Endothelial cell (in vitro differentiated cells): ENCODE measurements at regions not wholly inside any gene's neighbourhood (a gene's known extent, or its start where the extent isn't known, plus 50 kb on each side); places are given as distances from the start of the nearest gene placed in this dataset.

Source experiments
- DNase-seq: peaks from one replicate; pipeline ENCODE4 v3.0.0; 2021; ENCODE audit warnings: low spot score
- H3K27ac Mint-ChIP-seq: one replicate; pipeline ENCODE4 v1.8.0; 2021; ENCODE audit warnings: mixed read lengths, inconsistent platforms; ENCODE audit not compliant: unreplicated experiment
- H3K27me3 Mint-ChIP-seq: one replicate; pipeline ENCODE4 v1.8.0; 2021; ENCODE audit warnings: mild to moderate bottlenecking, moderate library complexity, mixed read lengths, inconsistent platforms; ENCODE audit not compliant: unreplicated experiment
- H3K36me3 Mint-ChIP-seq: one replicate; pipeline ENCODE4 v1.8.0; 2021; ENCODE audit warnings: mild to moderate bottlenecking, low read depth, mixed read lengths, inconsistent platforms; ENCODE audit not compliant: unreplicated experiment
- H3K4me1 Mint-ChIP-seq: one replicate; pipeline ENCODE4 v1.8.0; 2021; ENCODE audit warnings: mild to moderate bottlenecking, mixed read lengths, inconsistent platforms; ENCODE audit not compliant: unreplicated experiment
- H3K4me3 Mint-ChIP-seq: one replicate; pipeline ENCODE4 v1.8.0; 2021; ENCODE audit warnings: mild to moderate bottlenecking, mixed read lengths, inconsistent platforms; ENCODE audit not compliant: unreplicated experiment
- H3K9me3 Mint-ChIP-seq: one replicate; pipeline ENCODE4 v1.8.0; 2021; ENCODE audit warnings: mixed read lengths, inconsistent platforms; ENCODE audit not compliant: unreplicated experiment
- CTCF ChIP-seq: fragments of 200-600 bp; sonication (generic); IDR thresholded peaks from one replicate; pipeline ENCODE4 v1.5.0; 2021; ENCODE audit warnings: antibody characterized with exemption; ENCODE audit not compliant: unreplicated experiment

- Mint-ChIP-seq H3K27me3 (no peaks in the 10 kb centered on the region), H3K4me1 (peaks cover 18% of the 10 kb centered on the region), H3K4me3 (no peak overlapping the region), H3K9me3 (no peaks in the 10 kb centered on the region), H3K36me3 (no peaks in the 10 kb centered on the region), H3K27ac (no peak overlapping the region)
- no peak for DNase-seq
- TF ChIP-seq CTCF = no peak
These were observed 357.1 kb upstream of the PROK2 start for GRCh38 chr3:72142028-72142427.

- no peaks in the 10 kb centered on the region for H3K36me3 Mint-ChIP-seq
- H3K9me3 Mint-ChIP-seq = no peaks in the 10 kb centered on the region
- no peaks in the 10 kb centered on the region for H3K27me3 Mint-ChIP-seq
- TF ChIP-seq CTCF = no peak
- no peak overlapping the region for H3K27ac Mint-ChIP-seq
- H3K4me3 Mint-ChIP-seq = no peak overlapping the region
- peaks cover 18% of the 10 kb centered on the region for H3K4me1 Mint-ChIP-seq
- no peak for DNase-seq
These were observed 356.3 kb upstream of the PROK2 start for GRCh38 chr3:72141264-72141663.

- no peaks in the 10 kb centered on the region for H3K9me3 Mint-ChIP-seq
- H3K27me3 Mint-ChIP-seq = peaks cover 3% of the 10 kb centered on the region
- peaks cover 5% of the 10 kb centered on the region for H3K4me1 Mint-ChIP-seq
- TF ChIP-seq CTCF = no peak
- H3K4me3 Mint-ChIP-seq = no peak overlapping the region
- H3K27ac Mint-ChIP-seq = no peak overlapping the region
- no peak for DNase-seq
- no peaks in the 10 kb centered on the region for H3K36me3 Mint-ChIP-seq
These were observed 354.4 kb upstream of the PROK2 start for GRCh38 chr3:72139316-72139715.

- no peak for TF ChIP-seq CTCF
- Mint-ChIP-seq H3K27ac (no peak overlapping the region), H3K27me3 (peaks cover 3% of the 10 kb centered on the region), H3K4me1 (no peaks in the 10 kb centered on the region), H3K4me3 (no peak overlapping the region), H3K9me3 (no peaks in the 10 kb centered on the region), H3K36me3 (no peaks in the 10 kb centered on the region)
- DNase-seq = no peak
These were observed 353.2 kb upstream of the PROK2 start for GRCh38 chr3:72137865-72138861.

- no peak overlapping the region for H3K4me3 Mint-ChIP-seq
- H3K9me3 Mint-ChIP-seq = no peaks in the 10 kb centered on the region
- H3K4me1 Mint-ChIP-seq = no peaks in the 10 kb centered on the region
- TF ChIP-seq CTCF = no peak
- no peak overlapping the region for H3K27ac Mint-ChIP-seq
- DNase-seq = no peak
- H3K27me3 Mint-ChIP-seq = peaks cover 3% of the 10 kb centered on the region
- H3K36me3 Mint-ChIP-seq = no peaks in the 10 kb centered on the region
These were observed 350.7 kb upstream of the PROK2 start for GRCh38 chr3:72135636-72136035.
